Activated CD4-positive, alpha-beta T cell treated with anti-CD3 and anti-CD28 coated beads for 4 hours (primary cell): ENCODE measurements at regions not wholly inside any gene's neighbourhood (a gene's known extent, or its start where the extent isn't known, plus 50 kb on each side); places are given as distances from the start of the nearest gene placed in this dataset.
"Not testable (repeated sequence)": the region's sequence is repeated elsewhere in the genome, so short reads cannot be mapped to it uniquely, and the experiment has no call there.

ENCODE experiments used
- DNase-seq, 2 donors: peaks; one replicate each; pipeline ENCODE4 v3.0.0-alpha.2; 2020

DNA sequence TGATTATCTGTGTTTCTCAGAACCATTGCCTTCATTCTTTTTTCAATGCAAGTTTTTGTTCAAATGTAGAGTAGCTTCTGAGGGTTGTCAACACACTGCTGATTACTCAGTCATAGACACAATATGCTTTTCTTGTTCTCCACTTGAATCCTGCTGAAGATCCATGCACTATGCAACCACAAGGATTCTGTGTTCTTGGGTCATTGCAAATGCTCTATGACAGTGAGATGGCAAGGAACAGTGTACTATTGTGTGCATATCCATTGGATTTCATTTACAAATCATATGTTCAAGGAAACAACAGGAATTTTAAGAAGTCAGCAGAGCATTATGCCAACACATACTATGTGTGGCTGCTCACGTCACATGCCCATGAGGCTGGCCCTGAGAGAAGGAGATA is 1590.2 kb downstream of the EFNA5 start:
- no peak for DNase-seq

DNA sequence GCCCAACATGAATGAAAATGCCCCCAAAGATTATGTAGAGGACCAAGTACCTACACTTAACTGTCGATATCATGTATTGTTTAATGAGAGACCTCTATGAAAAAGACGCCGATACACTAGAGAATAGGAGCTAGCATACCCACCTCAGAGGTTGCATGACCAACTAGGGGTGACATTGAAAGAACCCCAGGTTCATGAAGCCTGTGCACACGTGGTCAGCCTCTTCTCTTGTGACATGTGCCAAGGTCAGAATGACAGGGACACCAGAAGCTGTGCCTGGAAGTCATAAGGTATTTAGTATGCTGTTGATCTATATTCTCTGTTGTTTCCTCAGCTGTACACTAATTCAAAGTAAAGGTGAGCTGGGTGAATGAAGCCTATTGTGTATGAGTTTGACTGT is 1594.1 kb downstream of the EFNA5 start:
- no peak for DNase-seq

DNA sequence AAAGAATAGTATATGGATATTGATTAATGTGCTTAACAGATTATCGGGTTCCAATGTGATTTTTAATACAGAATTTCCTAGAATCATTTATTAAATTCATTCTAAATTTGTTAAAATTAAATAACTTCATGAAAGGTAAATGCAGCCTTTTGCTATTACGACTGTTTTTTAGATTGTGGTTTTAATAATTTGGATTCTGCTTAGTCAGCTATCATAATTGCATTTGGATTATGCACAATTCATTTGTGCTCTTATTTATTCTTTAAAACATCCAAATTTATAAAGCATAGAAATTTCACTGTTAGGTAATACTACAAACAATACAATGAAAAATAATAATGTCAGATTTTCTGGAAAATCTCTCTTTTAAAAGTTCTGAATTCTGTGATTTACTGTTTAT is 1598.5 kb downstream of the EFNA5 start:
- DNase-seq, result no peak

DNA sequence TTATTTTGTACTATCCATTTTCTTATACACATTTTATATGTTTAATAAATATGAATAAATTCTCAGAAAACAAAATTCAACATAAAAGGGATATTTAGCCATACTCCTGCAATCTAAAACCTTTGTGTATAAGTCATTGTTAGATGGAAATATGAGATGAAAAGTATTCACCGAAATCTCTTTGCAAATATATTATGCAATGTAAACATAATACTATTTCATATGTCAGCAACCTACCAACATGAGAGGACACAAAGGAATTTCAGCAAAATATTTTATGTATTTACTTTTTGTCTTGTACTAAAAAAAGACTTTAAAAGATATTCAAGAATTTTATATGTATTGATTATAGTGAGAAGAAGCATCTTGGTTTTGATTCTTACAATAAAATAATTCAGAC is 1623.4 kb downstream of the EFNA5 start:
- DNase-seq, result no peak

DNA sequence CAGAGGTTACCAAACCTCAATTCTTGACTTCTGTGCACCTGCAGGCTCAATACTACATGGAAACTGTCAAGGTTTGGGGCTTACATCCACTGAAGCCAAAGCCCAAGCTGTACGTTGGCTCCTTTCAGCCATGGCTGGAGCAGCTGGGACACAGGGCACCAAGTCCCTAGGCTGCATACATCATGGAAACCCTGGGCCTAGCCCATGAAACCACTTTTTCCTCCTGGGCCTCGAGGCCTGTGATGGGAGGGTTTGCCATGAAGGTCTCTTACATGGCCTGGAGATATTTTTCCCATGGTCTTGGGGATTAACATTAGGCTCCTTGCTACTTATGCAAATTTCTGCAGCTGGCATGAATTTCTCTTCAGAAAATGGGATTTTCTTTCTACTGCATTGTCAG is 1638.7 kb downstream of the EFNA5 start:
- not testable (repeated sequence) for DNase-seq

DNA sequence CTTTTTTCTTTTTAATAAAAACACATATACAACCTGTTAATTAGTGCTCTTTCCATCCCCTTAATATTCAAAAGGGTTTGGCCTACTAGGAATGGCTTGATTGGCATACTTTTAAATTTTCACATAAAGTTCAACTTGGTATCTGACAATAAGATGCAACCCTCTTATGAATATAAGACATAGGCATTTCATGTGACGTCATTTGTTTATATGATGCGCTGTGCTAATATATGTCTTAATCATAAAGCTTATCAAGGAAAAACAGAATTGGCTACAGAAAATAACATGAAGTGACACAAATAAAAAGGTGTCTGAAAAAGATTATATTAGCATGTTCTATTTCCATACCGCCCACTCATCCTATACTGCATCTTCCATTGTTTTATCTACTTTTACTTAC is 1642.4 kb downstream of the EFNA5 start:
- no peak for DNase-seq

DNA sequence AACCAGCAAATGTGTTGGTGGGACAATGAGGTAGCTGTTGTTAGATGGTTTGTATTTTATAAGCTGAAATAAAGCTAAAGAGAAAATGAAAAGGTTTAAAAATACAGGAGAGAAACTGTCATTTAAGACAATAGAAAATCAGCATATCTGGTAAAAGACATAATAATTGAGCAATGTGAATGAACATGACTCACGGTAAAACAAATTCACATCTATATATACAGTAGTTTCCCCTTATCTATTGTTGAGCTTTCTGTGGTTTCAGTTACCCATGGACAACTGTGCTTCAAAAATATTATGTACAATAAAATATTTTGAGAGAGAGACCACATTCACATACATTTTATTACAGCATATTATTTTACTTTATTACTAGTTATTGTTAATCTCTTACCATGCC is 1649.8 kb downstream of the EFNA5 start:
- DNase-seq, result no peak

DNA sequence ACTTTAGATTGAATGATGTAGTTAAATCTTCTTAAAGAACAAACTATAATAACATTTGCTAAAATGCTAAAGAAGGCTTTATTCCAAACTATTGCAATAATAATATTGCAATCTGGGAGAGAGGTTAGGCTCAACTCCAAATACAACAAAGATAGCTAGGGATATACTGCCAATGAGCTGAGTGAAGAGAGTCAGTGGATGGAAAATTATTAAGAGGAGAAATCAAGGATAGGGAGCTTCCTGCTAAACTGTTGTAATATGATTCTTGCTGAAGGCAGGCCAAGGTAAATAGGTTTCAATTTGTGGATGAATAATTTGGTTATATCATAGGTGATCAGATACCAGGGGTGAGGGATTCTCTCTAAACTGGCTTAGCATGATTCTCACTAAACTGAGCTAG is 1651.5 kb downstream of the EFNA5 start:
- DNase-seq, result no peak

DNA sequence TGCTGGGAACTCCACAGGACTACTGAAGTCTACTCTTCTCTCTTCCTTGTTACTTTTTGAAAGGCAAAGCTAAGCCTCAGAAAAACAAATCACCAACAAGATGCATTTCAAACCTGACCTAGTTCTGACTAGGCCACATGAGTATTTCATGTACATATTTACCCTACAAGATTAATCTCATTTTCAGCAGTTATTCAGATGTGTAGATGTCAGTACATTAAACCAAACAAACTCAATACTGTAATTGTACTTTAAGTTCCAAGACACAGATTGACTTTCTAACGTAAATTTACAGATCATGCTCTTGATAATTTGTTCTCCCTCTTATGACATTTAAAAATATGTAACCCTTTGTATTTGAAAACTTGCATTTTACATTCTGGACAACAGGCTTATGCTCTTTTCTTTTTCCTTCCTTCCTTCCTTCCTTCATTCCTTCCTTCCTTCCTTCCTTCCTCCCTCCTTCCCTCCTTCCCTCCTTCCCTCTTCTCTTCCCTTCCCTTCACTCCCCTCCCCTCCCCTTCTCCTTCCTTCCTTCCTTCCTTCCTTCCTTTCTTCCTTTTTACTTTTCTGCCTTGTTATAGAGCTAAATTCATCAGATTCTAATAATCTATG is 1653.4 kb downstream of the EFNA5 start:
- DNase-seq, result no peak

DNA sequence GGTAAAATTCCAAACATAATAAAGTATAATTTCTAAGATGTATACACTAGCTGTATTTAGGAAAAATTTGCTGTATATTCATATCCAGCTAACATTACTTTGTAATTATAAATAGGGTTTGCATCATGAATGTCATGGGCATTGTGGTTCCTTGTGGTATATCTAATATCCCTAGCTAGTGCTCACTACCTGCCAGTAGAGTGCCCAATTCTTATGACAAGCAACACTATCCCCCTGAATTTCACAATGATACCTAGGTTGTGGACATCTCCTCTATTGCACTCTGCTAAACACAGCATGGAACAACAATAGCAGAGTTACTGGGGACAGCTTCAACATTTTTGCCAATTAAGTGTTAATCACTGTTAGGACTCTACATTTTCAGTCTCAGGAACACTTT is 1656.5 kb downstream of the EFNA5 start:
- no peak for DNase-seq

DNA sequence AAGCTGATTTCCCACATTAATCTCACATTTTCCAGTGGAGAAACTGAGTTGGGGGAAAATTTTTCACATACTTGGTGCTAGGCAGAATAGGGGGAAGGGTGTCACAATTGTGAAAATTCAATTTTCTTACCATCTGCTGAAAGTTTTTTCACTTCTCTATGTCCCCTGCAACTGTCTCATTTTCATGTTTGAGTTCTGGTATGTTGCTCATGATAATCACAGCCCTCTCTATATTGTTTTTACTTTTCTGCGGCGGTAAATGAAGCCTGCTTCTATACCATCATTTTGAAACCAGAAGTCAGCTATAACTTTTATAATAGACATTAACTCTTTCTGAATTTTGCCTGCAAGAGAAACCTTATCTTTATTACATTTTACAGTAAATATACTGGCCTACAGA is 1664.5 kb downstream of the EFNA5 start:
- DNase-seq, result no peak

DNA sequence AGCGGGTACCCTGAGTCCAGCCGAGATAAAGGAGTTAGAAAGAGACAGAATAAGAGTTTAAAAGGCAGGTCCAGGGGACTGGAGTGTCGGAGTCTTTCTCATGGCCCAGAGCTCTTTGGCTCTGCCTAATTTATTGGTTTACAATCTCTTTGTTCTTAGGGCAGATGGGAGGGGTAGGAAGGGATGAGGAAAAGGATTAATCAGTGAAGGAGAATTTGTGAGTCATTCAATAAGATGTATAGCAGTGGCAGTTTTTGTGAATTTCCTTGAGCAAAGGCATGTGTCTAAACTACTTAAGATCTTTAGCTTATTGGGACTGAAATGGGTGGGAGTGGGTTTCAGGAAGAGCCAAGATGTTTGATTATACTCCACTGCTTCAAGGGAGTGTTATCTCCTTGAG is 1671.7 kb downstream of the EFNA5 start:
- not testable (repeated sequence) for DNase-seq

DNA sequence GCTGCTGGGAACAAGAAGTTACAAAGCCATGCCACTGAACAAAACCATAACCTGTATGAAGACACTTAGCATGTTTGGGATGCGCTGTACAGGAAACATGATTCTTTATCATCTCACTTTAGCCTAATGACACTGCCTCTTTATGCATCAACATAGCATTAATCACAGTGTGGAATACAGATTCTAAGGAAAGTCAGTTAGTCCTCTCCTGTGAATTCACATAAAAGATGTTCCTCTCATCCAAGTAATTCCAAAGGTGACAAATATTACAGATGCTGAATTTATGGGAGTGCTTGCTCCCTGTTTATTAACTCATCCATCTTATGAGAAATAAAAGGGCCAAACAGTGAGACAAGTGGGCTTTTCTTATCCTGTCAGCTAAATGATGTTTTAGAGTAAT is 1677.7 kb downstream of the EFNA5 start:
- DNase-seq, result no peak

DNA sequence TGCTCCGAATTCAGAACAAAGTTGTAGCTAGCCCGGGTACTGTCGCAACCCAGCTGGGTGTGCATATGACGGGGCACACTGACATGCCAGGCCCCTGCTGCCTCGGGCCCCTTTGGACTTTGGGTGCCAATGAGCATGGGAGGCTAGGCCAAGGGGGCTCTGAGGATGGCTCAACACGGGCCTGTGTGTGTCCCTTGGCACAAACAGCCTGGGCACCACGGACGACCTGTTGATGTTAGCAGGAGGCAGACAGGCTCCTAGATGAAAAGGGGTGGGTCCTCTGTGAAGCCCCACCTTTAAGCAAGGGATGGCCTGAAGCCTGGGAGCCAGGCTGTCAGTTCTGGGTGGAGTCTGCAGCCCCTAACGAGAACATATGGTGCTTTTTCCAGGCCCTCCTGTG is 1688.2 kb downstream of the EFNA5 start:
- DNase-seq, result no peak

DNA sequence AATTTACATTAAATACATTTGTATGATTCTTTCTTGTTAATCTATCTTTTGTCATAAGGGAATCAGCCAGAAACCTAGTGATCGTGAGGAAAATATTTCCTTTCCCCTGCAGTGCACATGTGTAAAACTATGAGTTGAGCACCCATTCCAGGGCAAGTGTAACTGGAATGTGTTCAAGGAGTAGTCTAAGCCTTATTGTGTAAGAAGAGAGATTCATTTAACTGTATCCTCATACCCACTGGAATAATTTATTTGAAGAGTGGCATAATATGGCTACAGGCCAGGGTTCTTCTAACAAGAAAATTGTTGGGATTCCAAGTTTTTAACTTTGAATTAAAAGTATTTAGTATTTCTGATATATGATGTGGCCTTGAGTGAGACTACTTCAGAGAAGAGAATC is 1692.7 kb downstream of the EFNA5 start:
- no peak for DNase-seq

DNA sequence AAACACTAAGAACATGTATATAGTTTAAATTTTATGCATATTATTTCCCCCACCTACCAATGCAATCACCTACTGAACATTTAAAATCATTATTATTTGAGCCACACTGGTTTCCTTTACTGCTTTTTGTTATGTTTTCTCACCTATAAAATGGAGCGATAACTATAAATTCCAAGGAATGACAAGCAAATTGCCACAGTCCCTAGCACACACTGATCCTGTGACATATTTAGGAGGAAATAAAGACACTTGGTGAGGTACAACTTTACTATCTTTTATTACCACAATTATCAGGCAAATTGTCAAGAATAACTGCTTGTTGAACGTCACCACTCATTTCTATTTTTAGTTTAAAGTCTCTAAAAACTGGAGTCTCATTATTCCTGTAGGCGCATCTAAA is 1693.6 kb downstream of the EFNA5 start:
- DNase-seq, result no peak

DNA sequence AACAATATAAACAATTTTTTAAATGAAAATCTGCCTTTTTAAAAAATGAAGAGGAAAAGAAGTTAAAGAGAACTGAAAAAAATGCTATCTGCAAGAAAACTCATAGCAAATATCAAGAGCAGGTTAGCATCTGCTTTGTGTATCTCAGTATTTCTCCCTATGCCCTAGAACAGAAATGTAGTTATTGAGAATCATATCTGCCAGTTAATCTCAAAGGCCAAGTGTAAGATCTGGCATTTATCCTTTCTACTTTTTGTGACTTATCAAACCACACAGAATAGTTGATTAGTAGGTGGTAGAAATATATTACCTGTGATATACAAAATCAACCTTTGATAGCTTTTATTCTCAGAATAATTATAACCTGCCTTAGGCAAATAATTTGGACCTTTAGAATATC is 1699.8 kb downstream of the EFNA5 start:
- DNase-seq, result no peak

DNA sequence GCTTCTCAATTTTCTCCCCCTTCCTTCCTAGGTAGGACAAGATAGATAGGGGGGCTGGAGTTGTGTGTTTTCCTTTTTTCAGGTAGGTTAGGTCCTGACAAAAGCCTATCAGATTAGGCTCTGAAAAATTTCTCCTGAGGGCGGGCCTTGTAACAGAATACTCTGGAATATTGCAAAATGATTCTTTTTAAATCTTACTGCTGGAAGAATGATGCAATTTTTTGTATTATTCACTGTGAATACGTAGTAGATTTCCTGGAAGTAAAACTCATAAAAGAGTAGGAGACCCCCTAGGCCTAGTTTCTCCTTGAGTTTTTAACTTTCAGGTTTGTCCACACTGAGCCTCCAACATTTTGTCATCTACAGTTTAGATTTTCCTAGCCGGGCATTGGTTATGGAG is 1701.8 kb downstream of the EFNA5 start:
- DNase-seq, result no peak

DNA sequence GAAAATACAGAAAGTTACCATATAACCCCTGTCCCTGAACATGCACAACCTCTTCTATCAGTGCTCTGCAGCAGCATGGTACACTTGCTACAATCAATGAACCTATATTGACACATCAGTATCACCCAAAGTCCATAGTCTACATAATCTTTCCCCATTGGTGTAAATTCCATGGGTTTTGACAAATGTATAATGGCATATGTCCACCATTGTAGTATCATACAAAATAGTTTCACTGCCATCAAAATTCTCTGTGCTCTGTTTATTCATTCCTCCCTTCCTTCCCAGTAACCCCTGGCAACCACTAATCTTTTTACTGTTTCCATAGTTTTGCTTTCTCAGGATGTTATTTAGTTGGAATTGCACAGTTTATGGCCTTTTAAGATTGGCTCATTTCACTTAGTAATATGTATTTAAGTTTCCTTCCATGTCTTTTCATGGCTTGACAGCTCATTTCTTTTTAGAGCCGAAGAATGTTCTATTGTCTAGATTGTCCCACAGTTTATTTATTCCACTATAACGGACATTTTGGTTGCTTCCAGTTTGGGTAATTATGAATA is 1707.0 kb downstream of the EFNA5 start:
- DNase-seq, result no peak

DNA sequence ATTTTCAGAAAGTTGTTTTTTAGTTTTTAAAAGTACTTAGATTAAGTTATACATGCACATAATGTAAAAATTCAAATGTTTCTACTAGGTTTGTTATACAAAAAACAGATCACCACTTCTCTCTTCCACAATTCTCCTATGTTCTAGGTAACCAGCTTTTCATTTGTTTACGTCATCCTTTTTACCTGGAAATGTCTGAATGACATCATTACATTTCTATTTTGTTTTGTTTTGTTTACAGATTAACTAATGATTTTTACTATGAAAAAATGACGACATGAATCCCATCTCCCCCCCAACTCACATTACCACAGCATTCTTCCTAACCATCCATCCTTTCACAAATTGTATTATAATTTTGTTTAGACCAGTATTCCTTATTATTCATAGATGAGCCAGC is 1709.2 kb downstream of the EFNA5 start:
- no peak for DNase-seq

DNA sequence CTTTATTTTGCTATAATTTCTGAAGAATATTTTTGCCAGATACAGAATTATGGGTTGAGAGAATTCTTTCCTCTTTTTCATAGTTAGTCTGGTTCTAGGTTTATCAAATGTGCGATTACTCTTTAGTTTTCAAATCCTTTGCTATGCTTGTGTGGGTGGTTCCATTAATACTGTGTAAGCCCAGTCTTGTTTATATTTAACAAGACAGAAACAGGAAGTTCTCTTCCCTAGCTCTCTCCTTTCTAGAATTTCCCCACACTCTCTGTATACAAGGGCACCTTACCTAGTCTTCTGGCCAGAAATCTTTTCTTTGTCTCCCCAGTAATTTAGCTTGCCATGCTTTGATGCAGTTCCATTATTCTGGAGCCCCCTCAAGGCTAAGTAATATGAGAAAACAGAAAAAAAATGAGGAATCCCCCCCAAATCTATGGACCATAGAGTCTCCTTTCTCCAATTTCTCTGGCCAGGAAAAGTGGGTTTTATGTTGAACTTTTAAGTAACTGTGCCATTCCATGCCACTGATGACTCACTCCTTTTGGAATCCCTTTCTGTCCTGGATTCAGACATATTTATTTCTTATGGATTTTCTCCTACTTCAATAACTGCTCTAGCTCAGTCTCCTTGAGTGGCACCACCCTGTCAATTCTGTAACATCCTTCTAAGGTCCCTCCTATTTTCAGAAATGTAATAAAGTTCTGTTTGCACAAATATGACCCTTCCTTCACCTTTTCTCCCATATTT is 1714.1 kb downstream of the EFNA5 start:
- DNase-seq, result no peak

DNA sequence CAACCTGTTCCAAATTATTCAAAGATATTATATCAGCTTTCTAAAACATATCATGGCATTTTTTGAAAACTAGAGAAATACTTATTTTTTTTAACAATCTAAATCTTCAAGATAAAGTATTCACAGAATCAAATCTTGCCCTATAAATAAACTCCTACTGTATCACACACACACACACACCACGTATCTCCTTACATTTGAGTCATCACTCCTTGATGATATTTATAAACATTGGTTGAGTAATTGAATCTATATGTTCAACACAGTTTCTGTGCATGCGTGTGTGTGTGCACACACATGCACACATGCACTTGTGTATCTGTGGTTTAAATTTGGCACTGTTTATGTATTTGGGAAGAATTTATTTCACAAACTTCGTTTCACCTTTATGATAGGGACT is 1716.4 kb downstream of the EFNA5 start:
- DNase-seq, result no peak

DNA sequence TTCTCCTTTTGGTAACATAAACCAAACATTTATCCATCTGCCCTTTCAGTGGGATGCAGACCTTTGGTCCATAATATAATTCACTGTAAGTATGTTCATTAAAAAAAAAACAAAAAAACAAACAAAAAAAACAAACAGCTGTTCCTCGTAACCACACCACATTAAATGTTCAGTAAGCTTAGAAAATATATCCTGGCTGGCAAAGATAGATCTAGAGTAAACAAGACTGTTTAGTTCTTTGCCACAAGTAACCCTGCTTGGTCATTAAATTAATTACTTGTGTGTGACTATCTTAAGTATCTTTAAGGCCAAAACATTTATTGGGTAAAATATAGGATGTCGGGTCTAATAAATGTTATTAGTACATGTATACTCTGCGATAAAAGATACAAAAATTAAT is 1717.1 kb downstream of the EFNA5 start:
- DNase-seq, result no peak

DNA sequence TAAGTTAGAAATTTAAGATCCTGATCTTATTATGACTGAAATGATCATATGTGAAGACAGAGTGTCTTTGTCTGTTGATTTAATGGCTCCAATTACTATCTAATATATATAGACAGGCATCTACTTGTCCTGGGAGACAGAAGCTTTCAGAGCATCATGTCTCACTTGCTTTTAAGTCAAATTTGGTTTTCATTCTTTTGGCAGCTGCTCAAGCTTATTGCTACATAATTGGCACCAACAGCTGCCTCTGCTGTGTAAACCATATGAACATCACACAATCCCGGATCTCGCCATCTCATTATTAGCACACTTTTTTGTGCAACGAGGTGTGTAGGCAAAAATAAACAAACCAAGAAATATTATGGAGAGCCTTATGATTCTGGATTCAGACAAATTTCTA is 1717.9 kb downstream of the EFNA5 start:
- no peak for DNase-seq

DNA sequence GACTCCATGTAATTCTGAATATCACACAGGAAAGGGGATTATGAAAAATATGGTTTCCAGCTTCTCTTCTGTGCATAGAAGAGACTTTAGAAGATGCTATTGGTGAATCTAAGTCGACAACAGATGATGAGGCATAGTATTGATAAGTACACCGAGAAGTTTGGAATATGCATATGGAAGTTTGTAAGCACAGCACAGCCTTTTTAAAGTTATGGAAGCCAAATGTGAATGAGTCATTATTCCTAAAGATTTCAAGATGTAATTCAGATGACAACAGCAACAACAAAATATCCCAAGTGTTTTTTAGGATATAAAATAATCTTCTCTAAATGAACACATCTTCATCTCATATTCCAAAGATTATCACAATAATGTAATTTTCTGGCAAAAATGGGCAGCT is 1723.3 kb downstream of the EFNA5 start:
- no peak for DNase-seq
